GM13976 (cell line): ENCODE measurements at regions not wholly inside any gene's neighbourhood (a gene's known extent, or its start where the extent isn't known, plus 50 kb on each side); places are given as distances from the start of the nearest gene placed in this dataset.

Experiments used
- DNase-seq: peaks from one replicate; pipeline ENCODE4 v3.0.0; 2012; ENCODE audit warnings: low spot score
- CTCF ChIP-seq: IDR thresholded peaks from 2 replicates; pipeline ENCODE4 v1.5.1; 2012; ENCODE audit warnings: borderline replicate concordance, mild to moderate bottlenecking; ENCODE audit not compliant: insufficient read depth; ENCODE audit errors: extremely low read depth, missing control alignments, control extremely low read depth
- in situ Hi-C: fragments of 300-500 bp; cut with MboI; formaldehyde crosslinking; loops from one replicate; pipeline ENCODE4 v1.12.0; 2022; ENCODE audit warnings: low sequenced_read_pairs, mixed read lengths, inconsistent platforms; ENCODE audit not compliant: unreplicated experiment

- no peak for DNase-seq
- no peak for TF ChIP-seq CTCF
- in situ Hi-C loops = no loop called here
Observed at GRCh38 chr16:64225696-64226095, 896.2 kb downstream of the CDH11 start.

- in situ Hi-C loops = no loop called here
- DNase-seq = no peak
- no peak for TF ChIP-seq CTCF
Observed at GRCh38 chr16:64225036-64225435, 896.8 kb downstream of the CDH11 start.

GRCh38 chr16:64217789-64218535 lies 903.9 kb downstream of the CDH11 start:
- no peak for TF ChIP-seq CTCF
- no peak for DNase-seq
- in situ Hi-C loops = no loop called here

GRCh38 chr16:64215730-64216129 lies 906.1 kb downstream of the CDH11 start:
- no peak for TF ChIP-seq CTCF
- in situ Hi-C loops = no loop called here
- DNase-seq = no peak

- DNase-seq = no peak
- TF ChIP-seq CTCF = no peak
- in situ Hi-C loops = no loop called here
Observed at GRCh38 chr16:64211331-64211730, 910.5 kb downstream of the CDH11 start.

- in situ Hi-C loops = no loop called here
- TF ChIP-seq CTCF = no peak
- DNase-seq = no peak
Observed at GRCh38 chr16:64206862-64207261, 915.0 kb downstream of the CDH11 start.

- in situ Hi-C loops = no loop called here
- no peak for TF ChIP-seq CTCF
- DNase-seq = no peak
Observed at GRCh38 chr16:64203126-64203525, 918.7 kb downstream of the CDH11 start.
